ENCODE measurements at regions not wholly inside any gene's neighbourhood (a gene's known extent, or its start where the extent isn't known, plus 50 kb on each side); places are given as distances from the start of the nearest gene placed in this dataset.

GRCh38 chr3:150096700-150097587 is 126.2 kb upstream of the PFN2 start:
- intact Hi-C loops (cut with DNase I): no loop called here
- DNase-seq (ENCODE audit: missing footprints) (no peak), ATAC-seq (no peak)

GRCh38 chr3:150094150-150094933 is 123.6 kb upstream of the PFN2 start:
- no peak for DNase-seq (ENCODE audit: missing footprints)
- intact Hi-C loops (cut with DNase I): no loop called here
- ATAC-seq: no peak

GRCh38 chr3:150091626-150092025 is 120.9 kb upstream of the PFN2 start:
- intact Hi-C loops (cut with DNase I): no loop called here
- ATAC-seq: no peak

GRCh38 chr3:150090877-150091276 is 120.2 kb upstream of the PFN2 start:
- ATAC-seq (no peak), DNase-seq (ENCODE audit: missing footprints) (no peak)
- intact Hi-C loops (cut with DNase I): no loop called here

More at GRCh38 chr3:150091626-150092025, 120.9 kb upstream of the PFN2 start:
- no peak for DNase-seq (ENCODE audit: missing footprints)

GRCh38 chr3:150090006-150090405 is 119.3 kb upstream of the PFN2 start:
- intact Hi-C loops (cut with DNase I): no loop called here
- ATAC-seq (no peak), DNase-seq (ENCODE audit: missing footprints) (no peak)

- ATAC-seq: no peak
- DNase-seq (ENCODE audit: missing footprints): no peak
- intact Hi-C loops (cut with DNase I): no loop called here
Observed at GRCh38 chr3:150084128-150084527, 113.4 kb upstream of the PFN2 start.

- intact Hi-C loops (cut with DNase I): no loop called here
- ATAC-seq: no peak
- DNase-seq (ENCODE audit: missing footprints): no peak
Observed at GRCh38 chr3:150083655-150084042, 113.0 kb upstream of the PFN2 start.

- ATAC-seq (no peak), DNase-seq (ENCODE audit: missing footprints) (no peak)
- intact Hi-C loops (cut with DNase I): no loop called here
Observed at GRCh38 chr3:150082898-150083654, 112.4 kb upstream of the PFN2 start.

GRCh38 chr3:150081084-150081483 is 110.4 kb upstream of the PFN2 start:
- no peak for DNase-seq (ENCODE audit: missing footprints)
- intact Hi-C loops (cut with DNase I): no loop called here
- no peak for ATAC-seq

- DNase-seq (ENCODE audit: missing footprints) (no peak), ATAC-seq (no peak)
- intact Hi-C loops (cut with DNase I): no loop called here
Observed at GRCh38 chr3:150080058-150080730, 109.5 kb upstream of the PFN2 start.

GRCh38 chr3:150079029-150079739 is 108.5 kb upstream of the PFN2 start:
- intact Hi-C loops (cut with DNase I): no loop called here
- ATAC-seq: no peak
- DNase-seq (ENCODE audit: missing footprints): no peak

- ATAC-seq: no peak
- intact Hi-C loops (cut with DNase I): no loop called here
- no peak for DNase-seq (ENCODE audit: missing footprints)
Observed at GRCh38 chr3:150077581-150078247, 107.0 kb upstream of the PFN2 start.

GRCh38 chr3:150077107-150077506 is 106.4 kb upstream of the PFN2 start:
- intact Hi-C loops (cut with DNase I): no loop called here
- DNase-seq (ENCODE audit: missing footprints) (no peak), ATAC-seq (no peak)

GRCh38 chr3:150076443-150076842 is 105.7 kb upstream of the PFN2 start:
- DNase-seq (ENCODE audit: missing footprints) (no peak), ATAC-seq (no peak)
- intact Hi-C loops (cut with DNase I): no loop called here

GRCh38 chr3:150075417-150075865 is 104.7 kb upstream of the PFN2 start:
- no peak for DNase-seq (ENCODE audit: missing footprints)
- no peak for ATAC-seq
- intact Hi-C loops (cut with DNase I): no loop called here

- no peak for ATAC-seq
- intact Hi-C loops (cut with DNase I): no loop called here
- DNase-seq (ENCODE audit: missing footprints): no peak
Observed at GRCh38 chr3:150074697-150075416, 104.2 kb upstream of the PFN2 start.

- DNase-seq (ENCODE audit: missing footprints) (no peak), ATAC-seq (no peak)
- intact Hi-C loops (cut with DNase I): no loop called here
Observed at GRCh38 chr3:150074277-150074676, 103.6 kb upstream of the PFN2 start.
